K562 (cell line): ENCODE measurements at regions not wholly inside any gene's neighbourhood (a gene's known extent, or its start where the extent isn't known, plus 50 kb on each side); places are given as distances from the start of the nearest gene placed in this dataset.

Experiments used
- ATAC-seq: fragments of 200-7000 bp; cut with Tn5 transposase; 3 replicates; pipeline ENCODE4 v1.9.1; 2020; ENCODE audit warnings: moderate library complexity
- BruUV-seq: library from RNA; stranded (reverse); fragments of 400-500 nt; replicated peaks from 2 replicates; lab custom pipeline; 2021; lab: Mats Ljungman, UMichigan
- CTCF ChIA-PET: fragments of 300-600 bp; formaldehyde crosslinking; extraction: SDS; loops from one replicate; lab custom pipeline; 2021; ENCODE audit warnings: low intra/inter-chr PET ratio; lab: Yijun Ruan, JAX
- POLR2A ChIA-PET: fragments of 300-600, 350-650 bp; sonication (Branson Sonifier 250); formaldehyde crosslinking; extraction: SDS; loops from one replicate; lab custom pipeline; 2021; ENCODE audit warnings: antibody characterized with exemption, inconsistent platforms; lab: Yijun Ruan, JAX
- DNase-seq, 4 experiments: peaks; one replicate each; pipeline versions ENCODE4 v3.0.0 to v3.0.0-alpha.2; 2011 to 2018; ENCODE audit warnings: low spot score in 3 of 4, mixed read lengths in 3 of 4; ENCODE audit errors: extremely low read depth in 1 of 4
- FAIRE-seq: peaks from 2 replicates; lab custom pipeline; 2011; peaks lifted over from hg19 to GRCh38; lab: Jason Lieb, UNC
- H2AFZ ChIP-seq: 2 replicates; pipeline ENCODE4 v1.6.0; 2011; ENCODE audit warnings: low read depth, low read length, control low read depth, inconsistent platforms
- H3K27ac ChIP-seq: fragments of 200-600 bp; 3 replicates; pipeline ENCODE4 v1.8.0; 2011; ENCODE audit warnings: low read depth, mild to moderate bottlenecking, control low read depth, inconsistent platforms, low read length, moderate library complexity, mixed read lengths; ENCODE audit errors: extremely low read depth
- H3K27me3 ChIP-seq, 2 experiments: fragments of 300-600 bp in 1 of 2; 2 replicates in 1 of 2; 3 replicates in 1 of 2; pipeline versions ENCODE4 v1.6.0 to v1.8.0; 2011; ENCODE audit warnings: inconsistent platforms in 2 of 2, low read length in 2 of 2, mild to moderate bottlenecking in 1 of 2, mixed read lengths in 1 of 2, moderate library complexity in 1 of 2; ENCODE audit not compliant: control insufficient read depth in 2 of 2, insufficient read depth in 2 of 2
- H3K36me3 ChIP-seq: fragments of 300-600 bp; 3 replicates; pipeline ENCODE4 v1.8.0; 2011; ENCODE audit warnings: mild to moderate bottlenecking, low read length, inconsistent platforms; ENCODE audit not compliant: control insufficient read depth, insufficient read depth
- H3K4me1 ChIP-seq, 2 experiments: fragments of 200-600 bp in 1 of 2; replicated peaks in 1 of 2; 2 replicates in 1 of 2; 3 replicates in 1 of 2; pipeline versions ENCODE4 v1.5.1 to v1.8.0; 2011; ENCODE audit warnings: inconsistent platforms in 2 of 2, low read length in 2 of 2, mild to moderate bottlenecking in 1 of 2, mixed read lengths in 1 of 2, moderate library complexity in 1 of 2; ENCODE audit not compliant: control insufficient read depth in 2 of 2, insufficient read depth in 2 of 2
- H3K4me2 ChIP-seq: 2 replicates; pipeline ENCODE4 v1.6.1; 2011; ENCODE audit warnings: low read length, control low read depth, inconsistent platforms, mixed read lengths; ENCODE audit not compliant: insufficient read depth
- H3K4me3 ChIP-seq: fragments of 200-600 bp; sonication (generic), shearing (Covaris generic); 2 replicates; pipeline ENCODE4 v1.5.1; 2016; ENCODE audit warnings: control low read depth, inconsistent platforms
- H3K79me2 ChIP-seq: fragments of 200-600 bp; 3 replicates; pipeline ENCODE4 v1.8.0; 2011; ENCODE audit warnings: low read length, inconsistent platforms; ENCODE audit not compliant: control insufficient read depth, insufficient read depth
- H3K9ac ChIP-seq, 2 experiments: 2 replicates each; pipeline versions ENCODE4 v1.6.0 to v1.6.1; 2011; ENCODE audit warnings: low read depth in 2 of 2, low read length in 2 of 2, control low read depth in 1 of 2, inconsistent platforms in 1 of 2, mild to moderate bottlenecking in 1 of 2, mixed read lengths in 1 of 2; ENCODE audit not compliant: insufficient read depth in 1 of 2
- H3K9me1 ChIP-seq: one replicate; pipeline ENCODE4 v1.6.0; 2011; ENCODE audit warnings: inconsistent platforms, mild to moderate bottlenecking, low read length, moderate library complexity; ENCODE audit not compliant: control insufficient read depth, insufficient read depth
- H3K9me3 ChIP-seq: replicated peaks from 2 replicates; pipeline ENCODE4 v1.5.1; 2011; ENCODE audit warnings: low read depth, low read length, inconsistent platforms; ENCODE audit not compliant: control insufficient read depth, insufficient read depth
- H4K20me1 ChIP-seq: replicated peaks from 2 replicates; pipeline ENCODE4 v1.6.1; 2011; ENCODE audit warnings: low read length, inconsistent platforms, mixed read lengths; ENCODE audit not compliant: control insufficient read depth, insufficient read depth
- ADNP ChIP-seq: fragments of 200-800 bp; sonication (Bioruptor generic); IDR thresholded peaks from 2 replicates; pipeline ENCODE4 v1.6.1; 2016; ENCODE audit warnings: missing genetic modification characterization, missing compliant biosample characterization
- BACH1 ChIP-seq: fragments of 200-800 bp; sonication (Bioruptor generic); IDR thresholded peaks from 2 replicates; pipeline ENCODE4 v1.6.1; 2016; ENCODE audit warnings: missing genetic modification characterization, missing compliant biosample characterization
- CHD4 ChIP-seq: fragments of 200-600 bp; sonication (generic); IDR thresholded peaks from 3 replicates; pipeline ENCODE4 v1.6.1; 2012; ENCODE audit warnings: low read depth, mild to moderate bottlenecking, mixed read lengths, low read length, inconsistent platforms; ENCODE audit not compliant: insufficient read depth, insufficient replicate concordance, poor library complexity, severe bottlenecking
- HNRNPLL ChIP-seq: fragments of 200-400 bp; formaldehyde crosslinking; IDR thresholded peaks from 2 replicates; pipeline ENCODE4 v1.6.1; 2017; ENCODE audit warnings: low read length, low read depth, mild to moderate bottlenecking; ENCODE audit not compliant: poor library complexity, severe bottlenecking
- NFE2L1 ChIP-seq: fragments of 450-650 bp; IDR thresholded peaks from 2 replicates; pipeline ENCODE4 v1.6.1; 2016; ENCODE audit warnings: missing genetic modification characterization, low read depth, mild to moderate bottlenecking, missing compliant biosample characterization, moderate library complexity, borderline replicate concordance
- PHB2 ChIP-seq: fragments of 450-650 bp; IDR thresholded peaks from 2 replicates; pipeline ENCODE4 v1.6.1; 2017; ENCODE audit warnings: low read depth
- PHF8 ChIP-seq: fragments of 200-600 bp; sonication (generic); IDR thresholded peaks from 2 replicates; pipeline ENCODE4 v1.6.1; 2012; ENCODE audit warnings: mixed run types, mild to moderate bottlenecking, inconsistent platforms, low read length, moderate library complexity, borderline replicate concordance
- RBM17 ChIP-seq: fragments of 200-400 bp; formaldehyde crosslinking; IDR thresholded peaks from 2 replicates; pipeline ENCODE4 v1.6.1; 2017; ENCODE audit warnings: low read depth, mild to moderate bottlenecking, low read length, borderline replicate concordance
- STAT5A ChIP-seq: IDR thresholded peaks from 2 replicates; pipeline ENCODE4 v1.6.1; 2012; ENCODE audit warnings: low read length, inconsistent platforms, borderline replicate concordance
- TEAD1 ChIP-seq, 2 experiments: fragments of 450-650 bp in 1 of 2; sonication (generic) in 1 of 2; formaldehyde crosslinking; IDR thresholded peaks; 2 replicates each; pipeline versions ENCODE4 v1.4.0 to v1.8.0; 2020 to 2022; ENCODE audit warnings: mild to moderate bottlenecking in 2 of 2, missing genetic modification reagents in 1 of 2
- TSC22D4 ChIP-seq: fragments of 450-650 bp; IDR thresholded peaks from 2 replicates; pipeline ENCODE4 v1.6.1; 2016; ENCODE audit warnings: missing genetic modification characterization, missing biosample characterization, control low read depth
- ZNF311 ChIP-seq: fragments of 250-450 bp; sonication (Bioruptor Pico); IDR thresholded peaks from 2 replicates; pipeline ENCODE4 v1.4.0; 2020; ENCODE audit warnings: mild to moderate bottlenecking, moderate library complexity
- WGBS: fragments of 100-300 bp; shearing (Covaris generic); methylation state at CpG from one replicate; pipeline ENCODE4 v1.1.6; 2016; ENCODE audit warnings: low coverage, mixed read lengths; ENCODE audit not compliant: insufficient coverage; ENCODE audit errors: missing lambda C conversion rate; 5-methylcytosine and 5-hydroxymethylcytosine counted together
- in situ Hi-C: fragments of 300-500 bp; cut with MboI; formaldehyde crosslinking; loops from 4 replicates; pipeline ENCODE4 v1.15.0; 2018; ENCODE audit warnings: inconsistent platforms, mixed read lengths
- intact Hi-C: fragments of 100-400 bp; cut with micrococcal nuclease; formaldehyde crosslinking; loops from 2 replicates; pipeline ENCODE4 v1.14.2; 2022
- TF ChIP-seq, protein P1 (sequence below), 2 experiments: IDR thresholded peaks in 1 of 2; conservative IDR thresholded peaks in 1 of 2; 2 replicates each; pipeline ENCODE4 v1.6.1; 2016; ENCODE audit warnings: low read depth in 2 of 2, mild to moderate bottlenecking in 1 of 2, missing compliant biosample characterization in 1 of 2, missing genetic modification characterization in 1 of 2, moderate library complexity in 1 of 2
- TF ChIP-seq, protein P2 (sequence below): fragments of 250-450 bp; sonication (Bioruptor Pico); IDR thresholded peaks from 2 replicates; pipeline ENCODE4 v1.8.0; 2022; ENCODE audit warnings: moderate library complexity, mild to moderate bottlenecking, inconsistent platforms
- TF ChIP-seq, protein P3 (sequence below): fragments of 450-650 bp; conservative IDR thresholded peaks from 2 replicates; pipeline ENCODE4 v1.6.1; 2016; ENCODE audit warnings: missing genetic modification characterization, low read depth, mild to moderate bottlenecking, missing compliant biosample characterization, moderate library complexity

GRCh38 chr2:6429210-6429986 lies 436.3 kb downstream of the CMPK2 start:
- Histone ChIP-seq H3K79me2 (no peaks in the 10 kb centered on the region), H3K36me3 (no peaks in the 10 kb centered on the region), H3K4me3 (no peak overlapping the region), H4K20me1 (no peaks in the 10 kb centered on the region), H3K4me2 (no peak overlapping the region), H3K4me1 (no peaks in the 10 kb centered on the region), H3K9ac (no peak overlapping the region)
- 0% methylated on average over 19 of the region's 19 CpGs for WGBS
- no peak for FAIRE-seq
- ATAC-seq: no peak
- no TSS peak for BruUV-seq
- intact Hi-C loops: no loop called here
- TF ChIP-seq HNRNPLL: no peak
- TF ChIP-seq TSC22D4 (tag): no peak
- TF ChIP-seq ADNP (tag): no peak
- TF ChIP-seq, protein P1, sequence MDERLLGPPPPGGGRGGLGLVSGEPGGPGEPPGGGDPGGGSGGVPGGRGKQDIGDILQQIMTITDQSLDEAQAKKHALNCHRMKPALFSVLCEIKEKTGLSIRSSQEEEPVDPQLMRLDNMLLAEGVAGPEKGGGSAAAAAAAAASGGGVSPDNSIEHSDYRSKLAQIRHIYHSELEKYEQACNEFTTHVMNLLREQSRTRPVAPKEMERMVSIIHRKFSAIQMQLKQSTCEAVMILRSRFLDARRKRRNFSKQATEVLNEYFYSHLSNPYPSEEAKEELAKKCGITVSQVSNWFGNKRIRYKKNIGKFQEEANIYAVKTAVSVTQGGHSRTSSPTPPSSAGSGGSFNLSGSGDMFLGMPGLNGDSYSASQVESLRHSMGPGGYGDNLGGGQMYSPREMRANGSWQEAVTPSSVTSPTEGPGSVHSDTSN (CRISPR knock-in tag; IDR thresholded peaks at IDR 0.05; ENCODE audit: low read depth): no peak
- TF ChIP-seq, protein P1 (tag; conservative IDR thresholded peaks at IDR 0.05; ENCODE audit: low read depth): no peak
- no peak for TF ChIP-seq CHD4
- TF ChIP-seq RBM17: no peak
- no peak for TF ChIP-seq ZNF311 (CRISPR knock-in tag)
- no peak for TF ChIP-seq BACH1 (tag)
- TF ChIP-seq NFE2L1: no peak
- no peak for TF ChIP-seq TEAD1 (CRISPR knock-in tag; IDR thresholded peaks at IDR 0.05)
- no peak for TF ChIP-seq PHB2
- TF ChIP-seq, protein P2, sequence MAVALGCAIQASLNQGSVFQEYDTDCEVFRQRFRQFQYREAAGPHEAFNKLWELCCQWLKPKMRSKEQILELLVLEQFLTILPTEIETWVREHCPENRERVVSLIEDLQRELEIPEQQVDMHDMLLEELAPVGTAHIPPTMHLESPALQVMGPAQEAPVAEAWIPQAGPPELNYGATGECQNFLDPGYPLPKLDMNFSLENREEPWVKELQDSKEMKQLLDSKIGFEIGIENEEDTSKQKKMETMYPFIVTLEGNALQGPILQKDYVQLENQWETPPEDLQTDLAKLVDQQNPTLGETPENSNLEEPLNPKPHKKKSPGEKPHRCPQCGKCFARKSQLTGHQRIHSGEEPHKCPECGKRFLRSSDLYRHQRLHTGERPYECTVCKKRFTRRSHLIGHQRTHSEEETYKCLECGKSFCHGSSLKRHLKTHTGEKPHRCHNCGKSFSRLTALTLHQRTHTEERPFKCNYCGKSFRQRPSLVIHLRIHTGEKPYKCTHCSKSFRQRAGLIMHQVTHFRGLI (CRISPR knock-in tag): no peak
- TF ChIP-seq, protein P3, sequence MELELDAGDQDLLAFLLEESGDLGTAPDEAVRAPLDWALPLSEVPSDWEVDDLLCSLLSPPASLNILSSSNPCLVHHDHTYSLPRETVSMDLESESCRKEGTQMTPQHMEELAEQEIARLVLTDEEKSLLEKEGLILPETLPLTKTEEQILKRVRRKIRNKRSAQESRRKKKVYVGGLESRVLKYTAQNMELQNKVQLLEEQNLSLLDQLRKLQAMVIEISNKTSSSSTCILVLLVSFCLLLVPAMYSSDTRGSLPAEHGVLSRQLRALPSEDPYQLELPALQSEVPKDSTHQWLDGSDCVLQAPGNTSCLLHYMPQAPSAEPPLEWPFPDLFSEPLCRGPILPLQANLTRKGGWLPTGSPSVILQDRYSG (tag): no peak
- TF ChIP-seq PHF8: no peak
- no peak for TF ChIP-seq STAT5A
- TF ChIP-seq, all 486 proteins: peak for 0
- ChIA-PET CTCF (no interaction called here), POLR2A (no interaction called here)
- Histone ChIP-seq H3K9me3 (no peaks in the 10 kb centered on the region), H3K9me1 (no peaks in the 10 kb centered on the region), H3K27me3 (no peaks in the 10 kb centered on the region), H2AFZ (no peak overlapping the region), H3K27ac (no peak overlapping the region)
- DNase-seq: no peak
- in situ Hi-C loops: no loop called here
